GM21423 (cell line): ENCODE measurements at regions not wholly inside any gene's neighbourhood (a gene's known extent, or its start where the extent isn't known, plus 50 kb on each side); places are given as distances from the start of the nearest gene placed in this dataset.

Experiments
- ATAC-seq: cut with Tn5 transposase; IDR thresholded peaks from one replicate; pipeline ENCODE4 v1.9.1; 2021; ENCODE audit warnings: mild to moderate bottlenecking, moderate library complexity; ENCODE audit not compliant: unreplicated experiment

GRCh38 chr11:116567721-116568242 lies 205.0 kb downstream of the BUD13 start:
- ATAC-seq, result no peak

- no peak for ATAC-seq
Measured at GRCh38 chr11:116563712-116564047, 209.1 kb downstream of the BUD13 start.

- no peak for ATAC-seq
Measured at GRCh38 chr11:116563028-116563711, 209.6 kb downstream of the BUD13 start.

GRCh38 chr11:116560589-116560988 lies 212.2 kb downstream of the BUD13 start:
- no peak for ATAC-seq

GRCh38 chr11:116558504-116559211 lies 214.1 kb downstream of the BUD13 start:
- ATAC-seq, result no peak

GRCh38 chr11:116557282-116557681 lies 215.5 kb downstream of the BUD13 start:
- no peak for ATAC-seq

GRCh38 chr11:116556483-116556882 lies 216.3 kb downstream of the BUD13 start:
- ATAC-seq, result no peak

GRCh38 chr11:116553482-116553881 lies 219.3 kb downstream of the BUD13 start:
- ATAC-seq, result no peak

- no peak for ATAC-seq
Measured at GRCh38 chr11:116551576-116551975, 221.2 kb downstream of the BUD13 start.

- no peak for ATAC-seq
Measured at GRCh38 chr11:116548256-116548655, 224.5 kb downstream of the BUD13 start.

- no peak for ATAC-seq
Measured at GRCh38 chr11:116547571-116547970, 225.2 kb downstream of the BUD13 start.

- no peak for ATAC-seq
Measured at GRCh38 chr11:116545912-116546311, 226.9 kb downstream of the BUD13 start.

- ATAC-seq, result no peak
Measured at GRCh38 chr11:116544721-116545120, 228.1 kb downstream of the BUD13 start.

- ATAC-seq, result no peak
Measured at GRCh38 chr11:116543911-116544475, 228.8 kb downstream of the BUD13 start.

- no peak for ATAC-seq
Measured at GRCh38 chr11:116543099-116543498, 229.7 kb downstream of the BUD13 start.

- ATAC-seq, result no peak
Measured at GRCh38 chr11:116542406-116542805, 230.4 kb downstream of the BUD13 start.

- no peak for ATAC-seq
Measured at GRCh38 chr11:116541460-116541859, 231.3 kb downstream of the BUD13 start.

GRCh38 chr11:116540645-116541304 lies 232.0 kb downstream of the BUD13 start:
- no peak for ATAC-seq

- no peak for ATAC-seq
Measured at GRCh38 chr11:116539836-116540418, 232.9 kb downstream of the BUD13 start.

- ATAC-seq, result no peak
Measured at GRCh38 chr11:116539211-116539610, 233.6 kb downstream of the BUD13 start.

GRCh38 chr11:116538677-116539076 lies 234.1 kb downstream of the BUD13 start:
- ATAC-seq, result no peak
